Thyroid gland (tissue), 4 donors: ENCODE measurements at regions not wholly inside any gene's neighbourhood (a gene's known extent, or its start where the extent isn't known, plus 50 kb on each side); places are given as distances from the start of the nearest gene placed in this dataset.

Experiments used
- DNase-seq, 2 donors: peaks; one replicate each; pipeline ENCODE4 v3.0.0-alpha.2; 2019
- H3K27ac ChIP-seq, 3 donors: fragments of 200-600 bp; sonication (generic); 1 replicate in 2 of 3; 2 replicates in 1 of 3; pipeline ENCODE4 v1.5.1; 2016 to 2019; ENCODE audit warnings: mild to moderate bottlenecking in 1 of 3, moderate library complexity in 1 of 3
- H3K27me3 ChIP-seq: fragments of 200-600 bp; sonication (generic); one replicate; pipeline ENCODE4 v1.5.1; 2019
- H3K36me3 ChIP-seq, 2 donors: fragments of 200-600 bp; sonication (generic); one replicate each; pipeline ENCODE4 v1.5.1; 2016 to 2019
- H3K4me1 ChIP-seq, 2 donors: fragments of 200-600 bp; sonication (generic); one replicate each; pipeline ENCODE4 v1.5.1; 2017 to 2019
- H3K4me3 ChIP-seq, 3 donors: fragments of 200-600 bp; sonication (generic); replicated peaks in 1 of 3; 1 replicate in 2 of 3; 2 replicates in 1 of 3; pipeline ENCODE4 v1.5.1; 2016; ENCODE audit warnings: mild to moderate bottlenecking in 1 of 3
- H3K9me3 ChIP-seq: fragments of 200-600 bp; sonication (generic); one replicate; pipeline ENCODE4 v1.5.1; 2017
- POLR2A ChIP-seq, 2 donors: fragments of 450-650 bp; IDR thresholded peaks; one replicate each; pipeline ENCODE4 v1.6.1; 2017; ENCODE audit warnings: antibody characterized with exemption in 2 of 2, mild to moderate bottlenecking in 2 of 2, moderate library complexity in 1 of 2
- WGBS, 2 donors: methylation state at CpG; one replicate each; pipeline ENCODE4 v1.1.5; 2017; 5-methylcytosine and 5-hydroxymethylcytosine counted together
- intact Hi-C: fragments of 100-400 bp; cut with DNase I; formaldehyde crosslinking; loops from one replicate; pipeline ENCODE4 v1.15.1; 2023
- TF ChIP-seq, protein P1 (sequence below), 6 experiments: fragments of 200-600 bp in 3 of 6; fragments of 450-650 bp in 3 of 6; sonication (generic) in 3 of 6; IDR thresholded peaks; one replicate each; pipeline ENCODE4 v1.5.1; 2016 to 2019; ENCODE audit warnings: antibody characterized with exemption in 6 of 6, mild to moderate bottlenecking in 2 of 6, inconsistent platforms in 1 of 6, moderate library complexity in 1 of 6

DNA sequence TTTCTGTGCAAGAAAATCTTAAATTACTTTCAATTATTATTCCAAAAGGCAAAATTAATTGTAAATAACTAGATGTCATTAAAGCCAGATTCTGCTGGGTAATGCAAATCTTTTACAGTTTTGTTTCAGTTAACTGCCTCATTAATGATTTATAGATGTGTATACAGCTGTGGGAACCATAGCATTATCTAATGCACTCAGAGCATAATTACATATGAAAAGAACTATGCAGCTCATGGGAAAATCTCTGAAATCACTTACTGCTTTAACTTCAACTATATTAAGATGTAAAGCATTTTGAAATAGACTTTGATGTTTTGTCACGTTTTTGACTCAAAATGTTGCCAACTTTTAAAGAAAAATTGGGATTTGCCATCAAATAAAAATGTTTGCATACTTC, 630.3 kb upstream of the KLHL4 start:
- no peaks in the 10 kb centered on the region for H3K36me3 ChIP-seq
- no peaks in the 10 kb centered on the region for H3K4me1 ChIP-seq
- H3K4me3 ChIP-seq = no peak overlapping the region
- TF ChIP-seq, protein P1, sequence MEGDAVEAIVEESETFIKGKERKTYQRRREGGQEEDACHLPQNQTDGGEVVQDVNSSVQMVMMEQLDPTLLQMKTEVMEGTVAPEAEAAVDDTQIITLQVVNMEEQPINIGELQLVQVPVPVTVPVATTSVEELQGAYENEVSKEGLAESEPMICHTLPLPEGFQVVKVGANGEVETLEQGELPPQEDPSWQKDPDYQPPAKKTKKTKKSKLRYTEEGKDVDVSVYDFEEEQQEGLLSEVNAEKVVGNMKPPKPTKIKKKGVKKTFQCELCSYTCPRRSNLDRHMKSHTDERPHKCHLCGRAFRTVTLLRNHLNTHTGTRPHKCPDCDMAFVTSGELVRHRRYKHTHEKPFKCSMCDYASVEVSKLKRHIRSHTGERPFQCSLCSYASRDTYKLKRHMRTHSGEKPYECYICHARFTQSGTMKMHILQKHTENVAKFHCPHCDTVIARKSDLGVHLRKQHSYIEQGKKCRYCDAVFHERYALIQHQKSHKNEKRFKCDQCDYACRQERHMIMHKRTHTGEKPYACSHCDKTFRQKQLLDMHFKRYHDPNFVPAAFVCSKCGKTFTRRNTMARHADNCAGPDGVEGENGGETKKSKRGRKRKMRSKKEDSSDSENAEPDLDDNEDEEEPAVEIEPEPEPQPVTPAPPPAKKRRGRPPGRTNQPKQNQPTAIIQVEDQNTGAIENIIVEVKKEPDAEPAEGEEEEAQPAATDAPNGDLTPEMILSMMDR (IDR thresholded peaks at IDR 0.05) = no peak
- no peak for TF ChIP-seq POLR2A (IDR thresholded peaks at IDR 0.05)
- intact Hi-C loops = no loop called here
- no peak overlapping the region for H3K27ac ChIP-seq
- no peaks in the 10 kb centered on the region for H3K27me3 ChIP-seq
- H3K9me3 ChIP-seq = no peaks in the 10 kb centered on the region
- no peak for DNase-seq
- WGBS, 2 donors = 29 to 36% methylated on average over 1 of the region's 1 CpG

DNA sequence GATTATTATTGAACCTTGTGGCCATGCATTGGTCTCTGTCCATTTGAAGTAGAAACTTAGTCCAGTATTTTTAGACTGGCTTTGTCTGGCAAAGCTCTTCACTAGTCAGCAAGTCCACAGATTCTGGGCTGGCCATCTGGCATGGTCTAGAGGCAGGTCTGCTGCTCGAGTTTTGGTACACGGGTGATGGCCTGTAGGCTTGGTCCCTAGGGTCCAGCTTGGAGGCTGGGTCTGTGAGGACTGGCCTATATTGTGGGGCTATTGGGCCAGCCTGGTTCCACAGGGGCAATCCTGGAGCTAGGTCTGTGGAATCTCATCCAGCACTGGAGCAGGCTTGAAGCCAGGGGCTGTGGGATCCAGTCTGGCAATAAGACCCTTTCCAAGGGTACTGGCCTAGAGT, 607.6 kb upstream of the KLHL4 start:
- H3K27me3 ChIP-seq = no peaks in the 10 kb centered on the region
- DNase-seq = no peak
- TF ChIP-seq POLR2A (IDR thresholded peaks at IDR 0.05) = no peak
- TF ChIP-seq, protein P1 (IDR thresholded peaks at IDR 0.05) = no peak
- 95% methylated on average over 2 of the region's 2 CpGs; no CpG with 5 or more reads in 1 of the 2 donors for WGBS, 2 donors
- intact Hi-C loops = no loop called here
- H3K27ac ChIP-seq = no peak overlapping the region
- no peak overlapping the region for H3K4me3 ChIP-seq
- no peaks in the 10 kb centered on the region for H3K9me3 ChIP-seq
- H3K4me1 ChIP-seq = no peaks in the 10 kb centered on the region
- no peaks in the 10 kb centered on the region for H3K36me3 ChIP-seq

DNA sequence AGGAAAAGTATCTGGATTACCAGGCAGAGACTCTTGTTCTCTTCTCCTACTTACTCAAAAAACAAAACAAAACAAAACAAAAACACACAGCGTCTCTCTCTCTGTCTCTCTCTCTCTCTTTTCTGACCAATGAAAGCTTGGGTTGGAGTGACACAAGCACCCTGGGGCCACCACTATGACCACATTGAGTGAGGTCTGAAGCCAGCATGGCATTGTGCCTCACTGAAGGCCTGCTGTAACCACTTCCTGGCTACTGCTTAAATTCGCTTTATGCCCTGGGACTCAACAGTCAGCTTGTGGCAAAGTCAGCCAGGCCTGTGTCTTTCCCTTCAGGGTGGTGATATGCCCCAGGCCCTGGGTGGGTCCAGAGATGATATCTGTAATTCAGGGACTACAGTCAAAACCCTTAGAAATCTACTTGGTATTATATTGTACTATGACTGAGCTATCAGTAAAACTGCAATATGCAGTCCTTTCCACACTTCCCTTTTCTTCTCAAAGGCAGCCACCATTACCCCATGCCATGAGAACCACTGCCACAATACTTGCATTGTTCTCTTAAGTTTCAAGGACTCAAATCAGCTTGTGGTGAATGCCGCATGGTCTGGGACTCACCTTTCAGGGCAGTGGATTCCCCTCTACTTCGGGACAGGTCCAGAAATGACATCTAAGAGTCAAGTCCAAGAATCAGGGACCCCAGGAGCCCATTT, 606.8 kb upstream of the KLHL4 start:
- 87 to 90% methylated on average over 2 to 3 of the region's 4 CpGs for WGBS, 2 donors
- H3K4me1 ChIP-seq = no peaks in the 10 kb centered on the region

DNA sequence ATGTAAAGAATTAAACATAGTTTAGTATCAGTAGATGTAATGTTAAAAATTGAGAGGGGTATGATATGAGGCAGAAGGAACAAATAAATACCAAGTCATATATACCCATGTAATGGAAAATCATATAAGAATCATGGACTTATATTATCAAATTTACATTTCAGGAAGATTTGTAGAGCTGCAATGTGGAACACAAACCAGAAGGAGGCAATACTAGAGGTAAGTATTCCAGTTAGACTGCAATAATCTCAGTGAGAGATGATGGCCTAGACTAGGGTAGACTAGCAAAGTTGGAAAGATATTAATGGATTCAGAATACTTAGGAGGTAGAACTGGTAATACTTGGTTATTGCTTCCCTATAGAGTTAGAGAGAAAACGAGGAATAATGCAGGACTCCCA, 603.0 kb upstream of the KLHL4 start:
- intact Hi-C loops = no loop called here
- DNase-seq = no peak
- WGBS, 2 donors = 85 to 89% methylated on average over 1 of the region's 1 CpG
- Histone ChIP-seq H3K36me3 (no peaks in the 10 kb centered on the region), H3K27me3 (no peaks in the 10 kb centered on the region), H3K27ac (no peak overlapping the region), H3K4me3 (no peak overlapping the region), H3K4me1 (no peaks in the 10 kb centered on the region), H3K9me3 (no peaks in the 10 kb centered on the region)
- no peak for TF ChIP-seq POLR2A (IDR thresholded peaks at IDR 0.05)
- TF ChIP-seq, protein P1 (IDR thresholded peaks at IDR 0.05) = no peak

More for the DNA sequence above, 606.8 kb upstream of the KLHL4 start:
- intact Hi-C loops = no loop called here
- TF ChIP-seq POLR2A (IDR thresholded peaks at IDR 0.05) = no peak
- TF ChIP-seq, protein P1 (IDR thresholded peaks at IDR 0.05) = no peak
- H3K27me3 ChIP-seq = no peaks in the 10 kb centered on the region
- no peaks in the 10 kb centered on the region for H3K36me3 ChIP-seq
- DNase-seq = no peak
- no peak overlapping the region for H3K4me3 ChIP-seq
- no peak overlapping the region for H3K27ac ChIP-seq
- H3K9me3 ChIP-seq = no peaks in the 10 kb centered on the region

DNA sequence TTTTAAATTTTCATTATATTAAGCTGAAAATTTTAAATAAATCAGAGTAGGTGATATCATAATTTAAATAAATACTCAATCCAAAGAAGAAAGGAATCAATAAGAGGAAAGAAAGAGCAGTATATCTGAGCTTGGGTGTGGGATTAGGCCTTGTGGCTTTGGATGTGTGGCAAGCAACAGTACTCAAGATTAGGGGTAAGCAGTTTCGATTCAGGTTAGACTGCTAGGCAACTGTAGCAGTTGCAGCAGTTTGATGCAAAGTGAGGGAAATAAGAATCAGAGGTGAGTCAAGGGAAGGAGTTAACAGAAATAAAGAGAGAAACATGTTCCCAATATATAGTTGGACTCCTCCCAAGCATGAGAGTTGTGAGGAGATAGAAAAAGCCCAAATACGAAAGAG, 599.6 kb upstream of the KLHL4 start:
- WGBS, 2 donors = 79 to 83% methylated on average over 2 of the region's 2 CpGs
- H3K4me3 ChIP-seq = no peak overlapping the region
- H3K27me3 ChIP-seq = no peaks in the 10 kb centered on the region
- intact Hi-C loops = no loop called here
- DNase-seq = no peak
- no peaks in the 10 kb centered on the region for H3K36me3 ChIP-seq
- H3K4me1 ChIP-seq = no peaks in the 10 kb centered on the region
- no peak for TF ChIP-seq POLR2A (IDR thresholded peaks at IDR 0.05)
- TF ChIP-seq, protein P1 (IDR thresholded peaks at IDR 0.05) = no peak
- no peaks in the 10 kb centered on the region for H3K9me3 ChIP-seq
- H3K27ac ChIP-seq = no peak overlapping the region
